Kidney epithelial cell (primary cell): ENCODE measurements at regions not wholly inside any gene's neighbourhood (a gene's known extent, or its start where the extent isn't known, plus 50 kb on each side); places are given as distances from the start of the nearest gene placed in this dataset.
"Not testable (repeated sequence)": the region's sequence is repeated elsewhere in the genome, so short reads cannot be mapped to it uniquely, and the experiment has no call there.

ENCODE experiments used
- DNase-seq: peaks from one replicate; pipeline ENCODE4 v3.0.0-alpha.2; 2010; ENCODE audit warnings: low read depth
- H3K27me3 ChIP-seq: 2 replicates; pipeline ENCODE4 v1.6.0; 2011; ENCODE audit warnings: low read length; ENCODE audit not compliant: control insufficient read depth, insufficient read depth
- H3K36me3 ChIP-seq: 2 replicates; pipeline ENCODE4 v1.5.1; 2011; ENCODE audit warnings: low read length; ENCODE audit not compliant: control insufficient read depth, insufficient read depth
- H3K4me3 ChIP-seq: 2 replicates; pipeline ENCODE4 v1.5.1; 2011; ENCODE audit warnings: low read depth, mild to moderate bottlenecking, control low read depth, low read length
- CTCF ChIP-seq: IDR thresholded peaks from 2 replicates; pipeline ENCODE4 v1.5.1; 2011; ENCODE audit warnings: mild to moderate bottlenecking, moderate library complexity, low read length, control low read depth, inconsistent platforms; ENCODE audit not compliant: insufficient read depth, poor library complexity, severe bottlenecking

GRCh38 chr6:87754828-87755227 lies 52.8 kb upstream of the AKIRIN2 start:
- Histone ChIP-seq H3K36me3 (no peaks in the 10 kb centered on the region), H3K4me3 (no peak overlapping the region), H3K27me3 (no peaks in the 10 kb centered on the region)
- TF ChIP-seq CTCF, result no peak
- DNase-seq, result no peak

DNA sequence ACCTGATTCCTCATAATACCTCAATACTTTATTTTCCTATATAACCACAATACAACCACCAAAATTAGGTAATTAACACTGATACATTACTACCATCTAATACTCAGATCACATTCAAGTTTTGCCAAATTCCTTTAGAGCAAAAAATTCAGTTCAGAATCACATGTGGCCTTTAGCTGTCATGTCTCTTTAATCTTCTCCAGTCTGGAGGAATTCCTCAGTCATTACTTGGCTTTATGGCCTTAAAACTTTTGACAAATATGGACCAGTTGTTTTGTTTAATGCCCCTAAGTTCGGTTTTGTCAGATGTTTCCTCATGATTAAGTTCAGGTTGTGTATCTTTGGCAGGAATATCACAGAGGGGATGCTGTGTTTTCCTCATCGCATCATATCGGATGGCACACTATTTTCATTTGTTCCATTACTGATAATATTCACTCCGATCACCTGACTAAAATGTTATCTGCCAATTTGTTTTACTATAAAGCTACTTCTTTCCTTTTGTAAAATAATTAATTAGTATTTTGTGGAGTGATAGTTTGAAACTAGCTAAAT lies 51.2 kb upstream of the AKIRIN2 start:
- no peak for TF ChIP-seq CTCF
- no peak for DNase-seq
- Histone ChIP-seq H3K4me3 (no peak overlapping the region), H3K27me3 (no peaks in the 10 kb centered on the region), H3K36me3 (no peaks in the 10 kb centered on the region)

DNA sequence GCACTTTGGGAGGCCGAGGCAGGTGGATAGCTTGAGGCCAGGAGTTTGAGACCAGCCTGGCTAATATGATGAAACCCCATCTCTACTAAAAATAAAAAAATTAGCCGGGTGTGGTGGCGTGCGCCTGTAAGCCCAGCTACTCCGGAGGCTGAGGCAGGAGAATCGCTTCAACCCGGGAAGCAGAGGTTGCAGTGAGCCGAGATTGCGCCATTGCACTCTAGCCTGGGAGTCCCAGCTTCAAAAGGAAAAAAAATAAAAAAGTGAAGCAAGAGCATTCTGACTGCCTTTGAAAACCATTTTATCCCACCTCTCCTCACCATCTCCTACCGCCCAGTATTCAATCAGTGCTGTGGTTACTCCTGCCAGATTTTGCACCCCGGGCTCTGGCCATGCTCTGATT lies 50.5 kb upstream of the AKIRIN2 start:
- DNase-seq, H3K4me3 ChIP-seq, H3K36me3 ChIP-seq, H3K27me3 ChIP-seq: not testable (repeated sequence)
